SK-N-MC (cell line): ENCODE measurements at regions not wholly inside any gene's neighbourhood (a gene's known extent, or its start where the extent isn't known, plus 50 kb on each side); places are given as distances from the start of the nearest gene placed in this dataset.

Experiments
- DNase-seq: peaks from one replicate; pipeline ENCODE4 v3.0.0-alpha.2; 2011; ENCODE audit warnings: low read depth, low spot score
- H3K27ac ChIP-seq: fragments of 200-600 bp; sonication (generic); 2 replicates; pipeline ENCODE4 v1.5.1; 2016; ENCODE audit warnings: mixed run types
- H3K36me3 ChIP-seq: fragments of 200-600 bp; sonication (generic); 2 replicates; pipeline ENCODE4 v1.6.1; 2017; ENCODE audit warnings: antibody characterized with exemption, low read length, mixed read lengths; ENCODE audit not compliant: insufficient read depth
- H3K4me3 ChIP-seq: fragments of 200-600 bp; sonication (generic); 2 replicates; pipeline ENCODE4 v1.5.1; 2016
- H3K9ac ChIP-seq: fragments of 200-600 bp; sonication (generic); 2 replicates; pipeline ENCODE4 v1.8.0; 2017; ENCODE audit warnings: mixed run types, mixed read lengths; ENCODE audit not compliant: insufficient read length
- H3K9me3 ChIP-seq: fragments of 200-600 bp; sonication (generic); 2 replicates; pipeline ENCODE4 v1.6.1; 2017; ENCODE audit warnings: low read depth, mild to moderate bottlenecking, antibody characterized with exemption, low read length, moderate library complexity, mixed read lengths
- EZH2 ChIP-seq: fragments of 200-600 bp; sonication (generic); IDR thresholded peaks from one replicate; pipeline ENCODE4 v1.6.1; 2017; ENCODE audit warnings: antibody characterized with exemption
- FOXP2 ChIP-seq: optimal IDR thresholded peaks from 2 replicates; pipeline ENCODE3; 2011; ENCODE audit warnings: mild to moderate bottlenecking, moderate library complexity; ENCODE audit not compliant: insufficient read depth; ENCODE audit errors: extremely low read length, control extremely low read depth
- POLR2AphosphoS5 ChIP-seq: IDR thresholded peaks from 2 replicates; pipeline ENCODE4 v1.6.1; 2012; ENCODE audit warnings: mild to moderate bottlenecking, low read depth, low read length, borderline replicate concordance

- Histone ChIP-seq H3K27ac (no peak overlapping the region), H3K9me3 (no peaks in the 10 kb centered on the region), H3K36me3 (no peaks in the 10 kb centered on the region), H3K9ac (no peak overlapping the region), H3K4me3 (no peak overlapping the region)
- no peak for DNase-seq
- TF ChIP-seq POLR2AphosphoS5 = no peak
Measured at GRCh38 chr2:12066116-12066515, 319.7 kb downstream of the LPIN1 start.

DNA sequence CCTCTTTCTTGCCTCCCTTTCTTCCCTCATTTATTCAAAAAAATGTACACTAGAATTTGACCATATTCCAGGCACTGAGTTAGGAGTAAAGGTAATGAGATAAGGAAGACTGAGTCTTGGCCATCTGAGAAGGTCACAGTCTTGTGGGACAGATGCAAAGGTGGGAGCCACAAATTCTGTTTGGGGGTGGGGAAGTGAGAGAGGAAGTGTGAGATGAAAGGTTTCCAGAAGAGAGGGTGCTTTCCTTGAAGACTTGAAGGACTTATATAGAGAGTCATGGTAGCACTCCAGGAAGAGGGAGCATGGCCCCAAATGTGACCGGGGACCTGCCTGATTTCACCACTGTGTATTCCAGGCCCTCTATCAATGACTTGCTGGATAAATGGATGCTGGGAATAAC, 320.6 kb downstream of the LPIN1 start:
- Histone ChIP-seq H3K27ac (no peak overlapping the region), H3K4me3 (no peak overlapping the region), H3K36me3 (no peaks in the 10 kb centered on the region), H3K9me3 (no peaks in the 10 kb centered on the region), H3K9ac (no peak overlapping the region)
- no peak for DNase-seq
- TF ChIP-seq EZH2 = no peak
- no peak for TF ChIP-seq FOXP2
- TF ChIP-seq POLR2AphosphoS5 = no peak

- Histone ChIP-seq H3K9ac (no peak overlapping the region), H3K9me3 (no peaks in the 10 kb centered on the region), H3K4me3 (no peak overlapping the region), H3K27ac (no peak overlapping the region), H3K36me3 (no peaks in the 10 kb centered on the region)
- TF ChIP-seq POLR2AphosphoS5 (no peak), FOXP2 (no peak), EZH2 (no peak)
- no peak for DNase-seq
Measured at GRCh38 chr2:12068796-12069538, 322.5 kb downstream of the LPIN1 start.

GRCh38 chr2:12070153-12070552, 323.7 kb downstream of the LPIN1 start:
- no peak for TF ChIP-seq POLR2AphosphoS5
- TF ChIP-seq EZH2 = no peak
- no peak for TF ChIP-seq FOXP2
- no peak for DNase-seq
- peak overlapping the region; percentile 32 for H3K4me3 ChIP-seq
- no peaks in the 10 kb centered on the region for H3K9me3 ChIP-seq
- H3K27ac ChIP-seq = peak overlapping the region; percentile 58
- H3K36me3 ChIP-seq = no peaks in the 10 kb centered on the region
- no peak overlapping the region for H3K9ac ChIP-seq

- peak; percentile 39 for DNase-seq
- Histone ChIP-seq H3K9ac (no peak overlapping the region), H3K9me3 (no peaks in the 10 kb centered on the region), H3K36me3 (no peaks in the 10 kb centered on the region), H3K27ac (peak overlapping the region; percentile 58), H3K4me3 (peak overlapping the region; percentile 32)
- TF ChIP-seq EZH2 = no peak
- TF ChIP-seq FOXP2 = no peak
- TF ChIP-seq POLR2AphosphoS5 = no peak
Measured at GRCh38 chr2:12070581-12070980, 324.1 kb downstream of the LPIN1 start.

- TF ChIP-seq FOXP2 = no peak
- no peak for TF ChIP-seq EZH2
- TF ChIP-seq POLR2AphosphoS5 = no peak
- peak overlapping the region; percentile 58; the same call in 1 of the 2 replicates for H3K27ac ChIP-seq
- H3K9ac ChIP-seq = no peak overlapping the region
Measured at GRCh38 chr2:12071318-12071717, 324.9 kb downstream of the LPIN1 start.

DNA sequence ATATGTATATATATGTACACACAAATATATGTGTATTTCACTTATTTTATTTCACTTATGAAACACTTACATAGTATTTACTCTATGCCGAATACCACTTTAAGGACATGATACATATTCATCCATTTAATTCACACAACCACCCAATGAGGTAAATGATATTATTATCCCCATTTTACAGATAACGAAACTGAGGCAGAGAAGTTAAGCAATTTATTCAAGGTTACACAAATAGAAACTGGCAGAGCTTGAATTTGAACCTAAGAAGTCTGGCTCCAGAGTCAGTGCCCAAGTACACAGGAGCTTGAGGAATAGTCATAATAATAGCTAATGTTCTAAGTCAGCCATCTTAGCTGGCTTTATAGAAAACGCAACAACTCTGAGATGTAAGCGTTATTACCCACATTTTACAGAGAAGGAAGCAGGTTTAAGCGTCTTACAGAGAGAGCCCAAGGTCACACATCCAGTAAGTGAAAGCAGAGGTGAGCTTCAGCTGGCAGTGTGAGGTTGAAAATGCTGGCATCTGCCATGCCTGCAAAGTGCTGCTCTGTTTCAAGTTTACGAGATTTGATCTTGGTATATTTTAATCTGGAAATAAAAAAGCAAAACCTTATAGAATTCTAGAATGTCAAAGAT, 326.9 kb downstream of the LPIN1 start:
- no peak overlapping the region for H3K9ac ChIP-seq
- H3K27ac ChIP-seq = no peak overlapping the region
- H3K36me3 ChIP-seq = no peaks in the 10 kb centered on the region
- H3K4me3 ChIP-seq = no peak overlapping the region
- DNase-seq = no peak
- no peak for TF ChIP-seq EZH2
- TF ChIP-seq POLR2AphosphoS5 = no peak
- TF ChIP-seq FOXP2 = no peak
- H3K9me3 ChIP-seq = no peaks in the 10 kb centered on the region

More at GRCh38 chr2:12071318-12071717, 324.9 kb downstream of the LPIN1 start:
- no peak for DNase-seq
- Histone ChIP-seq H3K9me3 (no peaks in the 10 kb centered on the region), H3K4me3 (no peak overlapping the region), H3K36me3 (no peaks in the 10 kb centered on the region)

DNA sequence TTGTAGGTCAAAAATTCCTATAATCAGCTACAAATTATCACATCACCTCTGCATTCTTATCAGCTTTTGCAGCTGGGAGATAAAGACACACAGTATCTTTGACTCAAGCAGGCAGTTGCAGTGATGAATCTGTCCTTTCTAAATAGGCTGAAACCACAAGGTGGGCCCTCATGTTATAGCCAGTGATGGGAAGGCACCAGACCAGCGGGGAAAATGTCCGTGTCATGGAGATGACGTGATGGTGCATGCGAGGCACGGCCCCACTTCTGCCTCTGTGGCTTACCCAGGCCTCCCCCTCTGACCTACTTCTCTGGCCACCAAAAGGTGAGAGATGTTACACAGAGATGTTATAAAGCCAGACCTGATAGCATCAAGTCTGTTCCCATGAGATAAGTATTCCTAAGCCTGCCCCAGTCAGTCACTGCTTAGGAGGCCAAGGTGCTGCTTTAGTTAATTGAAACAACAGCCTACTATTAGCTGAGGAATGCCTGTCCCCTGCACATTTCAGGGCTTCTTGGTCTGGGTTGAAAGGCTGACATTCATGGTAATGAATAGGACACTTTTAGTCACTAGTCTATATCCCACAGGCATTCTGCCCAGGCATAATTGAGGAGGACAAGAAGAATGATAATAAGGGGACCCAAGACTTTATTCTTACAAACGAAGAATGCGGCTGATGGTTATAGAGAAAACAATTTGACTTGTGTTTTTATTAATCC, 327.9 kb downstream of the LPIN1 start:
- no peak for DNase-seq
- Histone ChIP-seq H3K36me3 (no peaks in the 10 kb centered on the region), H3K9ac (no peak overlapping the region), H3K27ac (no peak overlapping the region), H3K9me3 (no peaks in the 10 kb centered on the region), H3K4me3 (no peak overlapping the region)
- TF ChIP-seq EZH2 (no peak), FOXP2 (no peak), POLR2AphosphoS5 (no peak)
